ENCODE measurements at regions not wholly inside any gene's neighbourhood (a gene's known extent, or its start where the extent isn't known, plus 50 kb on each side); places are given as distances from the start of the nearest gene placed in this dataset.

- no peak overlapping the region for H3K9ac ChIP-seq (ENCODE audit: insufficient read depth in 1 of 2, low read depth in 2 of 2, low read length in 2 of 2)
- FAIRE-seq, result no peak
- H3K36me3 ChIP-seq (ENCODE audit: control insufficient read depth, insufficient read depth, low read length), result no peaks in the 10 kb centered on the region
- H3K27ac ChIP-seq (ENCODE audit: extremely low read depth, low read depth, low read length), result no peak overlapping the region
- no peak overlapping the region for H2AFZ ChIP-seq (ENCODE audit: low read depth, low read length)
- H3K4me1 ChIP-seq (replicated peaks in 1 of 2; ENCODE audit: control insufficient read depth in 2 of 2, insufficient read depth in 2 of 2, low read length in 2 of 2), result no peaks in the 10 kb centered on the region
- ChIA-PET CTCF (ENCODE audit: low intra/inter-chr PET ratio) (no interaction called here), POLR2A (no interaction called here)
- TF ChIP-seq MTA1 (IDR thresholded peaks at IDR 0.05; ENCODE audit: borderline replicate concordance), result no peak
- no peak for TF ChIP-seq STAT5A (IDR thresholded peaks at IDR 0.05; ENCODE audit: borderline replicate concordance, low read length)
- TF ChIP-seq NR3C1 (CRISPR knock-in tag; IDR thresholded peaks at IDR 0.05), result no peak
- no peak for TF ChIP-seq POLR2AphosphoS2 (IDR thresholded peaks at IDR 0.05; ENCODE audit: low read length)
- no peak for TF ChIP-seq CGGBP1 (CRISPR knock-in tag; IDR thresholded peaks at IDR 0.05)
- no peak for TF ChIP-seq ZNF384 (IDR thresholded peaks at IDR 0.05; ENCODE audit: low read depth, low read length)
- no peak for TF ChIP-seq RBM22 (IDR thresholded peaks at IDR 0.05; ENCODE audit: low read depth, low read length, poor library complexity, severe bottlenecking)
- TF ChIP-seq ZNF41 (CRISPR knock-in tag; conservative IDR thresholded peaks at IDR 0.05), result no peak
- TF ChIP-seq ZNF76 (CRISPR knock-in tag; IDR thresholded peaks at IDR 0.05; ENCODE audit: borderline replicate concordance), result no peak
- TF ChIP-seq ZFP91 (CRISPR knock-in tag; IDR thresholded peaks at IDR 0.05), result no peak
- TF ChIP-seq USF2 (CRISPR knock-in tag; IDR thresholded peaks at IDR 0.05), result no peak
- no peak for TF ChIP-seq RBM15 (IDR thresholded peaks at IDR 0.05; ENCODE audit: insufficient read depth, low read length)
- TF ChIP-seq ATF6 (CRISPR knock-in tag; IDR thresholded peaks at IDR 0.05), result no peak
- no peak for TF ChIP-seq PHB2 (IDR thresholded peaks at IDR 0.05; ENCODE audit: low read depth)
- TF ChIP-seq CHD4 (IDR thresholded peaks at IDR 0.05; ENCODE audit: insufficient read depth, insufficient replicate concordance, low read depth, low read length, poor library complexity, severe bottlenecking), result no peak
- no TSS peak for BruUV-seq (replicated peaks)
- no peak for DNase-seq (ENCODE audit: extremely low read depth in 1 of 4, low spot score in 3 of 4)
- no peaks in the 10 kb centered on the region for H3K9me1 ChIP-seq (ENCODE audit: control insufficient read depth, insufficient read depth, low read length)
- ATAC-seq, result no peak
- no peak overlapping the region for H3K4me3 ChIP-seq
- no peaks in the 10 kb centered on the region for H3K79me2 ChIP-seq (ENCODE audit: control insufficient read depth, insufficient read depth, low read length)
- no peak overlapping the region for H3K4me2 ChIP-seq (ENCODE audit: insufficient read depth, low read length)
- in situ Hi-C loops (cut with MboI), result no loop called here
- intact Hi-C loops (cut with micrococcal nuclease), result no loop called here
- no peaks in the 10 kb centered on the region for H4K20me1 ChIP-seq (replicated peaks; ENCODE audit: control insufficient read depth, insufficient read depth, low read length)
- no peaks in the 10 kb centered on the region for H3K9me3 ChIP-seq (replicated peaks; ENCODE audit: control insufficient read depth, insufficient read depth, low read depth, low read length)
- no peaks in the 10 kb centered on the region for H3K27me3 ChIP-seq (ENCODE audit: control insufficient read depth in 2 of 2, insufficient read depth in 2 of 2, low read length in 2 of 2)
- WGBS (ENCODE audit: insufficient coverage, low coverage, missing lambda C conversion rate), result 3% methylated on average over 6 of the region's 6 CpGs
Observed at GRCh38 chr9:28267351-28267750, 694.1 kb upstream of the C9orf72 start.

Measured in K562 (cell line).